ENCODE measurements at regions not wholly inside any gene's neighbourhood (a gene's known extent, or its start where the extent isn't known, plus 50 kb on each side); places are given as distances from the start of the nearest gene placed in this dataset.

GRCh38 chr16:72689851-72690250 is 358.1 kb downstream of the ZFHX3 start:
- intact Hi-C loops (cut with DNase I): no loop called here
- Histone ChIP-seq H3K4me1 (no peaks in the 10 kb centered on the region), H3K36me3 (no peaks in the 10 kb centered on the region)

GRCh38 chr16:72680732-72681131 is 367.2 kb downstream of the ZFHX3 start:
- H3K4me1 ChIP-seq: no peaks in the 10 kb centered on the region

More at GRCh38 chr16:72689851-72690250, 358.1 kb downstream of the ZFHX3 start:
- no peak for TF ChIP-seq POLR2AphosphoS5 (IDR thresholded peaks at IDR 0.05; ENCODE audit: insufficient read depth in 1 of 2, low read depth in 1 of 2)
- no peak for TF ChIP-seq POLR2A (IDR thresholded peaks at IDR 0.05)
- no peak for TF ChIP-seq CTCF (IDR thresholded peaks at IDR 0.05)
- Histone ChIP-seq H3K27ac (no peak overlapping the region), H3K4me3 (no peak overlapping the region), H3K27me3 (no peaks in the 10 kb centered on the region), H3K9me3 (no peaks in the 10 kb centered on the region)
- no peak for DNase-seq (ENCODE audit: extremely low spot score in 2 of 2)

GRCh38 chr16:72679856-72680255 is 368.1 kb downstream of the ZFHX3 start:
- H3K36me3 ChIP-seq: no peaks in the 10 kb centered on the region
- no peak for DNase-seq (ENCODE audit: extremely low spot score in 2 of 2)
- no peak overlapping the region for H3K4me3 ChIP-seq
- no peak overlapping the region for H3K27ac ChIP-seq
- no peaks in the 10 kb centered on the region for H3K27me3 ChIP-seq
- intact Hi-C loops (cut with DNase I): no loop called here
- H3K9me3 ChIP-seq: no peaks in the 10 kb centered on the region
- H3K4me1 ChIP-seq: no peaks in the 10 kb centered on the region
- TF ChIP-seq POLR2A (IDR thresholded peaks at IDR 0.05) (no peak), CTCF (IDR thresholded peaks at IDR 0.05) (no peak), POLR2AphosphoS5 (IDR thresholded peaks at IDR 0.05; ENCODE audit: insufficient read depth in 1 of 2, low read depth in 1 of 2) (no peak)

More at GRCh38 chr16:72680732-72681131, 367.2 kb downstream of the ZFHX3 start:
- Histone ChIP-seq H3K4me3 (no peak overlapping the region), H3K27me3 (no peaks in the 10 kb centered on the region), H3K36me3 (no peaks in the 10 kb centered on the region), H3K27ac (no peak overlapping the region), H3K9me3 (no peaks in the 10 kb centered on the region)
- DNase-seq (ENCODE audit: extremely low spot score in 2 of 2): no peak
- no peak for TF ChIP-seq POLR2AphosphoS5 (IDR thresholded peaks at IDR 0.05; ENCODE audit: insufficient read depth in 1 of 2, low read depth in 1 of 2)
- no peak for TF ChIP-seq CTCF (IDR thresholded peaks at IDR 0.05)
- no peak for TF ChIP-seq POLR2A (IDR thresholded peaks at IDR 0.05)
- intact Hi-C loops (cut with DNase I): no loop called here

- no peaks in the 10 kb centered on the region for H3K27me3 ChIP-seq
- H3K9me3 ChIP-seq: no peaks in the 10 kb centered on the region
- H3K4me1 ChIP-seq: no peaks in the 10 kb centered on the region
- H3K27ac ChIP-seq: no peak overlapping the region
- H3K36me3 ChIP-seq: no peaks in the 10 kb centered on the region
- TF ChIP-seq POLR2AphosphoS5 (IDR thresholded peaks at IDR 0.05; ENCODE audit: insufficient read depth in 1 of 2, low read depth in 1 of 2) (no peak), CTCF (IDR thresholded peaks at IDR 0.05) (no peak), POLR2A (IDR thresholded peaks at IDR 0.05) (no peak)
- no peak overlapping the region for H3K4me3 ChIP-seq
- intact Hi-C loops (cut with DNase I): no loop called here
- DNase-seq (ENCODE audit: extremely low spot score in 2 of 2): no peak
These were observed 370.1 kb downstream of the ZFHX3 start for GRCh38 chr16:72677662-72678447.

GRCh38 chr16:72673118-72673517 is 374.8 kb downstream of the ZFHX3 start:
- Histone ChIP-seq H3K4me3 (no peak overlapping the region), H3K4me1 (no peaks in the 10 kb centered on the region), H3K27ac (no peak overlapping the region), H3K27me3 (no peaks in the 10 kb centered on the region), H3K36me3 (no peaks in the 10 kb centered on the region), H3K9me3 (no peaks in the 10 kb centered on the region)
- intact Hi-C loops (cut with DNase I): no loop called here
- TF ChIP-seq POLR2AphosphoS5 (IDR thresholded peaks at IDR 0.05; ENCODE audit: insufficient read depth in 1 of 2, low read depth in 1 of 2): no peak
- no peak for DNase-seq (ENCODE audit: extremely low spot score in 2 of 2)

All from vagina (tissue), 2 donors.